ENCODE measurements at regions not wholly inside any gene's neighbourhood (a gene's known extent, or its start where the extent isn't known, plus 50 kb on each side); places are given as distances from the start of the nearest gene placed in this dataset.

- no peak for DNase-seq (ENCODE audit: low read depth in 3 of 3, low spot score in 2 of 3)
Observed at GRCh38 chr4:31088600-31089230, 368.5 kb downstream of the PCDH7 start.

- DNase-seq (ENCODE audit: low read depth in 3 of 3, low spot score in 2 of 3): no peak
Observed at GRCh38 chr4:31089815-31090214, 369.6 kb downstream of the PCDH7 start.

GRCh38 chr4:31094474-31094873 lies 374.3 kb downstream of the PCDH7 start:
- DNase-seq (ENCODE audit: low read depth in 3 of 3, low spot score in 2 of 3): no peak

- no peak for DNase-seq (ENCODE audit: low read depth in 3 of 3, low spot score in 2 of 3)
Observed at GRCh38 chr4:31097999-31098398, 377.8 kb downstream of the PCDH7 start.

GRCh38 chr4:31100536-31100935 lies 380.4 kb downstream of the PCDH7 start:
- DNase-seq (ENCODE audit: low read depth in 3 of 3, low spot score in 2 of 3): no peak

GRCh38 chr4:31104043-31104442 lies 383.9 kb downstream of the PCDH7 start:
- no peak for DNase-seq (ENCODE audit: low read depth in 3 of 3, low spot score in 2 of 3)

- no peak for DNase-seq (ENCODE audit: low read depth in 3 of 3, low spot score in 2 of 3)
Observed at GRCh38 chr4:31104577-31104976, 384.4 kb downstream of the PCDH7 start.

- no peak for DNase-seq (ENCODE audit: low read depth in 3 of 3, low spot score in 2 of 3)
Observed at GRCh38 chr4:31106419-31106818, 386.2 kb downstream of the PCDH7 start.

GRCh38 chr4:31107362-31107761 lies 387.2 kb downstream of the PCDH7 start:
- no peak for DNase-seq (ENCODE audit: low read depth in 3 of 3, low spot score in 2 of 3)

GRCh38 chr4:31108762-31109161 lies 388.6 kb downstream of the PCDH7 start:
- DNase-seq (ENCODE audit: low read depth in 3 of 3, low spot score in 2 of 3): no peak

GRCh38 chr4:31111790-31112189 lies 391.6 kb downstream of the PCDH7 start:
- no peak for DNase-seq (ENCODE audit: low read depth in 3 of 3, low spot score in 2 of 3)

- no peak for DNase-seq (ENCODE audit: low read depth in 3 of 3, low spot score in 2 of 3)
Observed at GRCh38 chr4:31114816-31115215, 394.6 kb downstream of the PCDH7 start.

- no peak for DNase-seq (ENCODE audit: low read depth in 3 of 3, low spot score in 2 of 3)
Observed at GRCh38 chr4:31124008-31124585, 403.9 kb downstream of the PCDH7 start.

GRCh38 chr4:31125061-31125460 lies 404.9 kb downstream of the PCDH7 start:
- DNase-seq (ENCODE audit: low read depth in 3 of 3, low spot score in 2 of 3): no peak

GRCh38 chr4:31125496-31125895 lies 405.3 kb downstream of the PCDH7 start:
- no peak for DNase-seq (ENCODE audit: low read depth in 3 of 3, low spot score in 2 of 3)

- no peak for DNase-seq (ENCODE audit: low read depth in 3 of 3, low spot score in 2 of 3)
Observed at GRCh38 chr4:31126881-31127398, 406.8 kb downstream of the PCDH7 start.

- no peak for DNase-seq (ENCODE audit: low read depth in 3 of 3, low spot score in 2 of 3)
Observed at GRCh38 chr4:31130930-31131329, 410.8 kb downstream of the PCDH7 start.

- no peak for DNase-seq (ENCODE audit: low read depth in 3 of 3, low spot score in 2 of 3)
Observed at GRCh38 chr4:31134720-31135119, 414.6 kb downstream of the PCDH7 start.

GRCh38 chr4:31139767-31140166 lies 419.6 kb downstream of the PCDH7 start:
- no peak for DNase-seq (ENCODE audit: low read depth in 3 of 3, low spot score in 2 of 3)

- DNase-seq (ENCODE audit: low read depth in 3 of 3, low spot score in 2 of 3): no peak
Observed at GRCh38 chr4:31141095-31141831, 421.1 kb downstream of the PCDH7 start.

- DNase-seq (ENCODE audit: low read depth in 3 of 3, low spot score in 2 of 3): no peak
Observed at GRCh38 chr4:31141832-31142142, 421.6 kb downstream of the PCDH7 start.

GRCh38 chr4:31146366-31146765 lies 426.2 kb downstream of the PCDH7 start:
- DNase-seq (ENCODE audit: low read depth in 3 of 3, low spot score in 2 of 3): no peak

Data from right renal cortex interstitium (tissue), 3 donors.